Uterus (tissue), 2 donors: ENCODE measurements at regions not wholly inside any gene's neighbourhood (a gene's known extent, or its start where the extent isn't known, plus 50 kb on each side); places are given as distances from the start of the nearest gene placed in this dataset.

Source experiments
- POLR2A ChIP-seq, 2 donors: fragments of 450-650 bp; IDR thresholded peaks; one replicate each; pipeline ENCODE4 v1.6.1; 2016; ENCODE audit warnings: antibody characterized with exemption in 2 of 2, mild to moderate bottlenecking in 1 of 2, moderate library complexity in 1 of 2
- TF ChIP-seq, protein P1 (sequence below), 4 experiments: fragments of 200-600 bp in 2 of 4; fragments of 450-650 bp in 2 of 4; sonication (generic) in 2 of 4; IDR thresholded peaks; one replicate each; pipeline ENCODE4 v1.5.1; 2016 to 2019; ENCODE audit warnings: antibody characterized with exemption in 4 of 4, mild to moderate bottlenecking in 2 of 4, moderate library complexity in 1 of 4

GRCh38 chr13:87344176-87344575, 327.0 kb upstream of the SLITRK5 start:
- TF ChIP-seq POLR2A (IDR thresholded peaks at IDR 0.05) = no peak
- TF ChIP-seq, protein P1, sequence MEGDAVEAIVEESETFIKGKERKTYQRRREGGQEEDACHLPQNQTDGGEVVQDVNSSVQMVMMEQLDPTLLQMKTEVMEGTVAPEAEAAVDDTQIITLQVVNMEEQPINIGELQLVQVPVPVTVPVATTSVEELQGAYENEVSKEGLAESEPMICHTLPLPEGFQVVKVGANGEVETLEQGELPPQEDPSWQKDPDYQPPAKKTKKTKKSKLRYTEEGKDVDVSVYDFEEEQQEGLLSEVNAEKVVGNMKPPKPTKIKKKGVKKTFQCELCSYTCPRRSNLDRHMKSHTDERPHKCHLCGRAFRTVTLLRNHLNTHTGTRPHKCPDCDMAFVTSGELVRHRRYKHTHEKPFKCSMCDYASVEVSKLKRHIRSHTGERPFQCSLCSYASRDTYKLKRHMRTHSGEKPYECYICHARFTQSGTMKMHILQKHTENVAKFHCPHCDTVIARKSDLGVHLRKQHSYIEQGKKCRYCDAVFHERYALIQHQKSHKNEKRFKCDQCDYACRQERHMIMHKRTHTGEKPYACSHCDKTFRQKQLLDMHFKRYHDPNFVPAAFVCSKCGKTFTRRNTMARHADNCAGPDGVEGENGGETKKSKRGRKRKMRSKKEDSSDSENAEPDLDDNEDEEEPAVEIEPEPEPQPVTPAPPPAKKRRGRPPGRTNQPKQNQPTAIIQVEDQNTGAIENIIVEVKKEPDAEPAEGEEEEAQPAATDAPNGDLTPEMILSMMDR (IDR thresholded peaks at IDR 0.05) = no peak
